Neural cell (in vitro differentiated cells): ENCODE measurements at regions not wholly inside any gene's neighbourhood (a gene's known extent, or its start where the extent isn't known, plus 50 kb on each side); places are given as distances from the start of the nearest gene placed in this dataset.
"Not testable (repeated sequence)": the region's sequence is repeated elsewhere in the genome, so short reads cannot be mapped to it uniquely, and the experiment has no call there.

Experiments
- H2AFZ ChIP-seq: fragments of 200-600, 300-800 bp; sonication (generic), shearing (Covaris generic); 2 replicates; pipeline ENCODE4 v1.6.0; 2014; ENCODE audit warnings: low read depth, mild to moderate bottlenecking, antibody characterized with exemption, low read length, moderate library complexity
- H3F3A ChIP-seq: fragments of 200-600 bp; shearing (Covaris generic); 2 replicates; pipeline ENCODE4 v1.6.1; 2016; ENCODE audit warnings: mild to moderate bottlenecking, moderate library complexity, mixed read lengths, antibody characterized with exemption, low read length; ENCODE audit not compliant: insufficient read depth, poor library complexity, severe bottlenecking
- H3K27ac ChIP-seq: fragments of 200-600, 300-800 bp; sonication (generic), shearing (Covaris generic); 2 replicates; pipeline ENCODE4 v1.5.1; 2014; ENCODE audit warnings: mild to moderate bottlenecking, low read length, moderate library complexity
- H3K27me3 ChIP-seq: fragments of 300-800, 200-600 bp; sonication (generic), shearing (Covaris generic); 2 replicates; pipeline ENCODE4 v1.6.0; 2014; ENCODE audit warnings: mild to moderate bottlenecking, low read depth, low read length, moderate library complexity; ENCODE audit not compliant: insufficient read depth
- H3K36me3 ChIP-seq: fragments of 300-800, 200-600 bp; sonication (generic), shearing (Covaris generic); 2 replicates; pipeline ENCODE4 v1.5.1; 2014; ENCODE audit warnings: mild to moderate bottlenecking, antibody characterized with exemption, low read length, moderate library complexity; ENCODE audit not compliant: insufficient read depth
- H3K4me2 ChIP-seq: fragments of 300-800, 200-600 bp; sonication (generic), shearing (Covaris generic); 2 replicates; pipeline ENCODE4 v1.6.0; 2014; ENCODE audit warnings: mild to moderate bottlenecking, low read length
- H3K4me3 ChIP-seq: fragments of 300-800, 200-600 bp; sonication (generic), shearing (Covaris generic); 2 replicates; pipeline ENCODE4 v1.5.1; 2014; ENCODE audit warnings: mild to moderate bottlenecking, low read length, moderate library complexity
- H3K79me2 ChIP-seq: fragments of 200-600 bp; shearing (Covaris generic); replicated peaks from 2 replicates; pipeline ENCODE4 v1.6.0; 2014; ENCODE audit warnings: mild to moderate bottlenecking, low read length, moderate library complexity; ENCODE audit not compliant: insufficient read depth
- H3K9ac ChIP-seq: fragments of 300-800, 200-600 bp; sonication (generic), shearing (Covaris generic); 2 replicates; pipeline ENCODE4 v1.6.1; 2016; ENCODE audit warnings: mild to moderate bottlenecking, low read length, mixed read lengths
- H3K9me2 ChIP-seq: fragments of 200-600 bp; shearing (Covaris generic); 2 replicates; pipeline ENCODE4 v1.6.1; 2016; ENCODE audit warnings: mild to moderate bottlenecking, low read length, mixed read lengths; ENCODE audit not compliant: insufficient read depth
- H3K9me3 ChIP-seq: fragments of 200-600, 300-800 bp; sonication (generic), shearing (Covaris generic); 2 replicates; pipeline ENCODE4 v1.6.1; 2016; ENCODE audit warnings: mild to moderate bottlenecking, mixed run types, low read length, moderate library complexity, mixed read lengths
- H4K20me1 ChIP-seq: fragments of 200-600 bp; shearing (Covaris generic); 2 replicates; pipeline ENCODE4 v1.6.1; 2016; ENCODE audit warnings: mild to moderate bottlenecking, mixed run types; ENCODE audit not compliant: insufficient read depth
- CTCF ChIP-seq: fragments of 450-650 bp; IDR thresholded peaks from 2 replicates; pipeline ENCODE4 v1.5.1; 2014; ENCODE audit warnings: antibody characterized with exemption, mild to moderate bottlenecking, moderate library complexity; ENCODE audit not compliant: poor library complexity, severe bottlenecking
- EP300 ChIP-seq: fragments of 450-650 bp; conservative IDR thresholded peaks from 2 replicates; pipeline ENCODE4 v1.6.1; 2014; ENCODE audit warnings: antibody characterized with exemption, mild to moderate bottlenecking, moderate library complexity; ENCODE audit not compliant: poor library complexity, severe bottlenecking
- EZH2 ChIP-seq: fragments of 200-600, 300-800 bp; shearing (Covaris generic), sonication (generic); IDR thresholded peaks from 2 replicates; pipeline ENCODE4 v1.6.1; 2014; ENCODE audit warnings: antibody characterized with exemption, low read length, borderline replicate concordance, mild to moderate bottlenecking; ENCODE audit not compliant: insufficient read depth, poor library complexity, severe bottlenecking
- MXI1 ChIP-seq: fragments of 450-650 bp; conservative IDR thresholded peaks from 2 replicates; pipeline ENCODE4 v1.6.1; 2014; ENCODE audit warnings: antibody characterized with exemption, mild to moderate bottlenecking; ENCODE audit not compliant: poor library complexity, severe bottlenecking
- POLR2AphosphoS5 ChIP-seq: IDR thresholded peaks from 2 replicates; pipeline ENCODE4 v1.6.1; 2012
- RAD21 ChIP-seq: fragments of 450-650 bp; conservative IDR thresholded peaks from 2 replicates; pipeline ENCODE4 v1.6.1; 2014; ENCODE audit warnings: antibody characterized with exemption, mild to moderate bottlenecking, moderate library complexity
- REST ChIP-seq: IDR thresholded peaks from 2 replicates; pipeline ENCODE4 v1.6.1; 2012; ENCODE audit warnings: borderline replicate concordance
- SMC3 ChIP-seq: fragments of 450-650 bp; conservative IDR thresholded peaks from 2 replicates; pipeline ENCODE4 v1.6.1; 2014; ENCODE audit warnings: antibody characterized with exemption, mild to moderate bottlenecking, moderate library complexity; ENCODE audit not compliant: poor library complexity
- TAF1 ChIP-seq: IDR thresholded peaks from 2 replicates; pipeline ENCODE4 v1.6.1; 2012; ENCODE audit warnings: low read depth

- H3K9ac ChIP-seq: no peak overlapping the region
- H2AFZ ChIP-seq: no peak overlapping the region
- no peak overlapping the region for H3K4me3 ChIP-seq
- no peaks in the 10 kb centered on the region for H3K79me2 ChIP-seq
- no peaks in the 10 kb centered on the region for H3K27me3 ChIP-seq
- H3K4me2 ChIP-seq: no peak overlapping the region
- no peaks in the 10 kb centered on the region for H3K9me3 ChIP-seq
- no peaks in the 10 kb centered on the region for H3K36me3 ChIP-seq
- no peaks in the 10 kb centered on the region for H3K9me2 ChIP-seq
- no peak for TF ChIP-seq REST
- TF ChIP-seq SMC3: no peak
- no peak for TF ChIP-seq EZH2
- no peak for TF ChIP-seq EP300
- TF ChIP-seq MXI1: no peak
- no peak for TF ChIP-seq RAD21
- TF ChIP-seq CTCF: no peak
- no peak for TF ChIP-seq TAF1
- TF ChIP-seq POLR2AphosphoS5: no peak
- H4K20me1 ChIP-seq: no peaks in the 10 kb centered on the region
- no peaks in the 10 kb centered on the region for H3F3A ChIP-seq
- no peak overlapping the region for H3K27ac ChIP-seq
Observed at GRCh38 chr20:55632592-55632991, 372.7 kb downstream of the CBLN4 start.

GRCh38 chr20:55629143-55629542 lies 376.2 kb downstream of the CBLN4 start:
- H3K4me3 ChIP-seq, H3K9me3 ChIP-seq, H3K9me2 ChIP-seq, H3K9ac ChIP-seq, H3F3A ChIP-seq, H3K27me3 ChIP-seq, H3K27ac ChIP-seq, H3K36me3 ChIP-seq, H4K20me1 ChIP-seq, H3K4me2 ChIP-seq, H3K79me2 ChIP-seq, H2AFZ ChIP-seq: not testable (repeated sequence)

GRCh38 chr20:55626716-55627115 lies 378.6 kb downstream of the CBLN4 start:
- H2AFZ ChIP-seq: no peak overlapping the region
- no peaks in the 10 kb centered on the region for H3K27me3 ChIP-seq
- H3K4me3 ChIP-seq: no peak overlapping the region
- H3K4me2 ChIP-seq: no peak overlapping the region
- no peaks in the 10 kb centered on the region for H3F3A ChIP-seq
- no peaks in the 10 kb centered on the region for H3K9me3 ChIP-seq
- no peaks in the 10 kb centered on the region for H3K9me2 ChIP-seq
- no peaks in the 10 kb centered on the region for H3K36me3 ChIP-seq
- H3K79me2 ChIP-seq: no peaks in the 10 kb centered on the region
- no peaks in the 10 kb centered on the region for H4K20me1 ChIP-seq
- no peak for TF ChIP-seq MXI1
- no peak for TF ChIP-seq EP300
- no peak for TF ChIP-seq RAD21
- no peak for TF ChIP-seq CTCF
- no peak for TF ChIP-seq EZH2
- no peak for TF ChIP-seq POLR2AphosphoS5
- no peak for TF ChIP-seq SMC3
- no peak for TF ChIP-seq TAF1
- no peak for TF ChIP-seq REST
- H3K27ac ChIP-seq: no peak overlapping the region
- H3K9ac ChIP-seq: no peak overlapping the region
